GM19238 (cell line): ENCODE measurements at regions not wholly inside any gene's neighbourhood (a gene's known extent, or its start where the extent isn't known, plus 50 kb on each side); places are given as distances from the start of the nearest gene placed in this dataset.
"Not testable (repeated sequence)": the region's sequence is repeated elsewhere in the genome, so short reads cannot be mapped to it uniquely, and the experiment has no call there.

ENCODE experiments used
- DNase-seq: peaks from one replicate; pipeline ENCODE4 v3.0.0; 2011; ENCODE audit warnings: low spot score; ENCODE audit not compliant: insufficient read length

DNA sequence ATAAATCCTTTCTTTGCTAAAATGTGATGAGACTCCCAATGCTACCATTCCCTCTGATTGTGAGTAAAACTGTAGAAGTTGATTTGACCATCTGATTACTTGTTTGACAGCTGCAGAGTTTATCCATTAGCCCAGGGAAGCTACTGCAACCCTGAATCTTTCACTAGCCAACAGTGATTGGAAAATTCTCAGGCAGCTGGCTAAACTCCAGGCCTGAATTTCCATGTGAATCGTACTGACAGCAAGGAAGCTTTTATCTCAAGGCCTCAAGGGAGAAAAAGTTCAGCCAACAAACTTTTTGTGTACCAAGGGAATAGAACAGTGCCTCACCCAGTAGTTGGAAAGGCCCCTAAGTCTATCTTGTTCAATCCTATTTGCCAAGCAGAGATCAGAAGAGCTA, 246.7 kb upstream of the TRPM3 start:
- DNase-seq: no peak

DNA sequence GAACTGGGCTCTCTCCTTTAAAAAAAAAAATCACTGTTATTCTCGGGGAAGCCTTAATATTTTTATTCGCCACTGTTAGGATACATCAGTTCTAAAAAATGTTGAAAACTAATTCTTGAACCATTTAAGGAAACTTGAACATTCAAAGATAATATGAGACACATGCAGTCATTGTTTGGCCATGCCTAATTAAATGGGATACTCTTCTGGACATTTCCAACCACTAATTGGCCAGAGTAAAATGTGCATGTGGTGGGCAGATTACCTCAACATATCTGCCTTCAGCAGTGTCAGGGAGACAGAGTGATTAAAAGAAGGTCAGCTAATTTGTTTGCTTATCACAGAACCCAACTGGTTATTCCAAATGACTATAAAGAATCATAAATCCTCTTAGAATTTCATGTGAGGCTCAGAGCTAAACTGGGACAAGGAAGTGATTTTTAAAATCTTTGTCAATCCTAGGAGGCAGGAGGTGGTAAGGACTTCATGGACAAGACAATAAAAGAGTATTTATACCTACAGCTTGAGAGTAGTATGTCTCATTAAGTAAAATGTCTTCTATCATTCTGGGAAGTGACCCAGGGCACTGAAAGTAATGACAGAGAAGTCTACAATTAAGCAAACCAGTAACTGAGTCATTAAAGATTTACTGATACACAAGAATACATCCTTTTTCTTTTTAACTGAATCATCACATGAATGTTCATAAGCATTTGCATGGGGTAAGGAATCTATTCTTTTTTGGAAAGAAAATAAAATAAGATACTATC, 242.9 kb upstream of the TRPM3 start:
- DNase-seq: no peak

DNA sequence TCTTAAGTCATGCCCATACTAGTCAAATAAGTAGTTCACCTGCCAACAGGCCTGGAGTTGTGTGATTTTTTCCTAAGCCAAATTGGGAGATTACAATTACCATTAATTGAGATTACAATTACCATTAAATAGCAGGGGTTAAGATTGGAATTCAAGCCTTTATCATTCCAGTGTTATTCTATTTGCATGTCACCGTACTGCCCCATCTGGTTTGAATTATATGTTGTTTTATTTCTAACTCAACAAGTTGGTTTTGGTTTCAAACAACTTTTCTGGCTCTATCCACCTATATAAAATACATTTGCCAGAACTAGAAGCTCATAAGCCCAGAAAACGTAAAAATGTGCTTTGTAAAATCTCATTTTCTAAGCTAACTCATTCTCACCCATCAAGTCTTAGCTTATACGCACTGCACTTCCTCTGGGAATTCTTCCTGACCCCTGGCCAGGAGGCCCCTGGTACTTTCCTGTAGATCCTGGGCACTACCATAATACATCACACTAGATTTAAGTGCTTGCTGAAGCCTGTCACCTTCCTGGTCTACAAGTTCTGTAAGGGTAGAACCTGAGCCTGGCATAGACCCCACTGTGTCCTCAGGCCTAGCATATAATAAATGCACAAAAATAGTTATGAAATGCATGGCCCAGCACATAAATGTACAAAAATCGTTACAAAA, 242.0 kb upstream of the TRPM3 start:
- no peak for DNase-seq

- DNase-seq: no peak
Observed at GRCh38 chr9:71361357-71361756, 239.9 kb upstream of the TRPM3 start.

DNA sequence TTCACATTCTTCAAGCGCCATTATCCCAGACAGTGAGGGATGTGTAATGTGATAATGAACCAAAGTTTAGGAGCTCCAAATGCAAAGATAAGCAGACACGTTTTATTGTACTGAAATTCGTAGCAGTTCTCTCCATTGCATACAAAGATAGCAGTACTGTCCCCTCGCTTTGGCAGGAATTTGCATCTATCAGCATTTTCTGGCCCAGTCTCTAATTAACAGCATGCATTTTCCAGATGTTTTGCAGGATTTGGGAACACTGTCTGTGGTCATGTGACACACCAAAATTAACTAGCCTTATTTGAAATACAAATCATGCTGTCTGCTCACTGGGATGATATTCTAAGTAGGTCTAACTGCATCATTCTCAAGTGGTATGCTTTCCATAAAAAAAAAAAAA, 235.9 kb upstream of the TRPM3 start:
- no peak for DNase-seq

GRCh38 chr9:71355884-71356283, 234.5 kb upstream of the TRPM3 start:
- DNase-seq: no peak

GRCh38 chr9:71353720-71354119, 232.3 kb upstream of the TRPM3 start:
- no peak for DNase-seq

- DNase-seq: no peak
Observed at GRCh38 chr9:71352837-71353236, 231.4 kb upstream of the TRPM3 start.

DNA sequence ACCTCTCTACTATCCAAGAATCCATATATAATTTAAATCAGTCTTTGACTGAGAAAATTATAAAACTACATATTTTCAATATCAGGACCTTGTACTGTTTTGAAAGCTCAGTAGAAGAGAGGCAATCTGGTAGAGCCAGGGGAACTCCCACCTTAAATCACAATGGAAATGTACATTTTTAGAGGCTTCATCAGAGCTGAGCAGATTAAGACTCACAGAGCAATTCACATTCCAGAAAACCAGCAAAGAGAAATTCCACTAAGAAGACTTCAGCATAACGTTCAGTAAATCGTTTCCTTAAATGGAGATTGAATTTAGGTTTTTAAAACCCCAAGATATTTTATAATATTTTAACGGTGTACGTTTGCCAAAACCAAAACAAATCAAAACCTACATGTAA, 227.8 kb upstream of the TRPM3 start:
- DNase-seq: no peak

GRCh38 chr9:71333321-71333720, 211.9 kb upstream of the TRPM3 start:
- no peak for DNase-seq

- DNase-seq: no peak
Observed at GRCh38 chr9:71331603-71332002, 210.2 kb upstream of the TRPM3 start.

GRCh38 chr9:71329873-71330272, 208.5 kb upstream of the TRPM3 start:
- no peak for DNase-seq

DNA sequence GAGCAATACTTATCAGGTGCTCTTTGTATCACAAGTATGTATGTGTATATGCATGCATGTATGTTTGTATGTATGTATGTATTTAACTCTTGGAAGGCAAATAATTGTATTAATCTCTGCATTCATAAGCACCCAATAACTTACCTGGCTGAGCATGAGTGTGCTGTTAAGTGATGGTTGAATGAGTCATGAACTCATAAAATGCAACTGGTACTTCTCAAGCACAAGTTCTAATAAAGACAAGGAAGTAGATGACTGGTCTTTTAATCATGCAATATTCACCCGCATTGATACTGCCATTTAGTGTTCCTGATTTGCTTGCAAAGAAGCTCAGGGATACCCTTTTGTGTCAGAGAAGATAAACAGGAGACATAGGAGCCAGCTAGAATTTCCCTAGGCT, 204.9 kb upstream of the TRPM3 start:
- no peak for DNase-seq

DNA sequence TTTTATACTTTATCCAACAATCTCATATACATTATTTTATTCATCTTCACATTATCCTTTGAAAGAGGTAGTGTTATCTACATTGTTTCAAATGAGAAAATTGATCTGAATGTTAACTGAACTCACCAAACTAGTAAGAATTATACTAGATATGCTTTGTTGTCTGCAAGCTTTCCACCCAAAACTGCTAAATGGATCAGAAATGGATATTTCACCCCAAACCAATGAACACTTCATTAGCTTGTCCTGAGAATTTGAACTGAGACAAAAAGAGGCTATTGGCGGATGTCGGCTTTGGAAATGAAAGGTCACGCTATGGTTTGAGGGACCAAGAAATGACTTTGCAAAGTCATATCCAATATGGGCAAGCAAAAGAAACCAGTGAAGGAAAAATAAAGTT, 201.9 kb upstream of the TRPM3 start:
- DNase-seq: no peak

GRCh38 chr9:71322311-71322710, 200.9 kb upstream of the TRPM3 start:
- DNase-seq: no peak

DNA sequence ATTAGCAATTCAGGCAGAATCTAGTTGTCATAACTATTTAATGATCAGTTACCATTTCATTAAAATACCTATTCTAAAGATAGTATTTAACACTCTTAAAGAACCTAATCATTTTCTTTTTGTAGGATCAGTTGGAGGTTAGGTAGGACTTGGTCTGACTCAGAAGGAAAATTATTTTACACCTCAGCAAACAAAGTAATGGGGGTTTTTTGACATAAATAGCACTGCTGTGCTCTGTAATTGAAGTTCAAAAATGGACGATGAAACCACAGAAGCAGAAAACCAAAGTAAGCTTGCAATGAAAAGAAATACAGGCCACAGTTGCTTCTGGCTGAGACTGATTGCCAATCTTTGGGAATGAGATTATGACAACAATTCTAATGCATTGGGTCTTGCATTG, 187.0 kb upstream of the TRPM3 start:
- no peak for DNase-seq

DNA sequence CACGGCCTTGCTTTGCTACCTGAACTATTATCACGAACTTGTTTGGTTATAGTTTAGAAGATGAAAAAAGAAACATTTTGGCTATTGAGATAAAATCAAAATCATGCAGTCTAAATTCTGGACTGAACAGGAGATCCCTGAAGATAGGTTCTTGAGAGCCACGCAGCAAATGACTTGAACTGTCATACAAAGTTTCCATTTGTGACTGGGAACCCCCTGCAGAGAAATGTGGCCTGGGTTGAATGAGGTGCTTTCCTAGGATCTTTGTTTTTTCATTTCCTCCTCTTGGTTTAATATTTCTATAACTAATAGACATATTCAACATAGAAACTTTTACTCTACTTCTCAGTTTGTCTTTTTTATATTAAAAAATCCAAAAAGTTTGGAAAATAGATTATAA, 184.7 kb upstream of the TRPM3 start:
- DNase-seq: no peak

GRCh38 chr9:71303351-71303750, 181.9 kb upstream of the TRPM3 start:
- no peak for DNase-seq

DNA sequence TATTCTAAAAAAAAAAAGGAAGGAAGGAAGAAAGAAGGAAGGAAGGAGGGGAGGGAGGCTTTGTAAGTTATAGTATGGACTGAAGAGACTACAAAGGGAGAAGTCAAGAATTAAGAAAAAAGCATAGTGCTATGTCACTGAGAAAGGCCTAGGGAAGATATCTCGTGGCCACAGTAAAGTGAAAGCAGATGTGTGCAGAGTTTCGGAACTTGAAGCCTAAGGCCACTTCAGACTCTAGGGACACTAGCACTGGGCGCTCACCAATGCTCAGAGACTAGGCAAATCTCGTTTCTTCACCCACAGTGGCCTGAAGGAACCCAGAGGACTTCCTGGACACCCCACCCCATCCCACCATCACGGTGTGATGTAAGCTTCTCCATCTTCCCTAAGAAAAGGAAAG, 181.4 kb upstream of the TRPM3 start:
- DNase-seq: no peak

GRCh38 chr9:71295928-71296327, 174.5 kb upstream of the TRPM3 start:
- no peak for DNase-seq

DNA sequence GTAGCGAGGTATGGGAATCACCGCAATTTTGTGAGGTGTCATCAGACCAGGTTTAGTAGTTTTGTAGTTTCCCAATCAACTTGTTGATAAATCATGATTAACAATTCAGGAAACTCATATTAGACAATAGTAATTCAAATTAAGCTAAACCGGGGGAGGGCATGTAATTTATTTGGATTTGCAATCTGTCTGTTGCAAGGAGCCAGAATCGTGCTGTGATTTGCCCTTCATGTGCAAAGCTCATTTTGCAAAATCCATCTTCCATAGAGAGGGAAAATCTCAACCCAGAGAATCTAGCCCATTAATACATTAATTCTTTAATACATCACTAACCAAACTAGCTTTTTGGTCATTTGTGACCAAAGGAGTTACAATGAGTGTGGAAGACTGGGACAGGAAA, 164.7 kb upstream of the TRPM3 start:
- DNase-seq: no peak

- no peak for DNase-seq
Observed at GRCh38 chr9:71285191-71285656, 163.8 kb upstream of the TRPM3 start.

GRCh38 chr9:71282116-71282515, 160.7 kb upstream of the TRPM3 start:
- not testable (repeated sequence) for DNase-seq
